ENCODE measurements at regions not wholly inside any gene's neighbourhood (a gene's known extent, or its start where the extent isn't known, plus 50 kb on each side); places are given as distances from the start of the nearest gene placed in this dataset.

- no peak overlapping the region for H3K4me3 ChIP-seq (ENCODE audit: low read depth, low read length)
- H3K27ac ChIP-seq = no peak overlapping the region
- no peak for TF ChIP-seq CTCF (IDR thresholded peaks at IDR 0.05; ENCODE audit: low read depth, low read length, missing control alignments)
- in situ Hi-C loops (cut with HindIII; ENCODE audit: low pct_ligation_motif_present, low sequenced_read_pairs) = no loop called here
- no peaks in the 10 kb centered on the region for H3K36me3 ChIP-seq (replicated peaks)
- DNase-seq = no peak
- H3K27me3 ChIP-seq (replicated peaks) = no peaks in the 10 kb centered on the region
Observed at GRCh38 chr10:118912961-118913600, 116.4 kb upstream of the NANOS1 start.

GRCh38 chr10:118913825-118914224 lies 115.7 kb upstream of the NANOS1 start:
- in situ Hi-C loops (cut with HindIII; ENCODE audit: low pct_ligation_motif_present, low sequenced_read_pairs) = no loop called here
- Histone ChIP-seq H3K27ac (no peak overlapping the region), H3K4me3 (ENCODE audit: low read depth, low read length) (no peak overlapping the region), H3K36me3 (replicated peaks) (no peaks in the 10 kb centered on the region), H3K27me3 (replicated peaks) (no peaks in the 10 kb centered on the region)
- TF ChIP-seq CTCF (IDR thresholded peaks at IDR 0.05; ENCODE audit: low read depth, low read length, missing control alignments) = no peak
- no peak for DNase-seq

GRCh38 chr10:118914629-118915028 lies 114.9 kb upstream of the NANOS1 start:
- no peak for DNase-seq
- no peaks in the 10 kb centered on the region for H3K36me3 ChIP-seq (replicated peaks)
- in situ Hi-C loops (cut with HindIII; ENCODE audit: low pct_ligation_motif_present, low sequenced_read_pairs) = no loop called here
- no peak overlapping the region for H3K27ac ChIP-seq
- no peaks in the 10 kb centered on the region for H3K27me3 ChIP-seq (replicated peaks)
- TF ChIP-seq CTCF (IDR thresholded peaks at IDR 0.05; ENCODE audit: low read depth, low read length, missing control alignments) = no peak
- H3K4me3 ChIP-seq (ENCODE audit: low read depth, low read length) = no peak overlapping the region

- in situ Hi-C loops (cut with HindIII; ENCODE audit: low pct_ligation_motif_present, low sequenced_read_pairs) = no loop called here
- no peak for TF ChIP-seq CTCF (IDR thresholded peaks at IDR 0.05; ENCODE audit: low read depth, low read length, missing control alignments)
- Histone ChIP-seq H3K27me3 (replicated peaks) (no peaks in the 10 kb centered on the region), H3K36me3 (replicated peaks) (no peaks in the 10 kb centered on the region), H3K27ac (no peak overlapping the region), H3K4me3 (ENCODE audit: low read depth, low read length) (no peak overlapping the region)
- no peak for DNase-seq
Observed at GRCh38 chr10:118915161-118915560, 114.4 kb upstream of the NANOS1 start.

- H3K36me3 ChIP-seq (replicated peaks) = no peaks in the 10 kb centered on the region
- H3K4me3 ChIP-seq (ENCODE audit: low read depth, low read length) = no peak overlapping the region
- no peaks in the 10 kb centered on the region for H3K27me3 ChIP-seq (replicated peaks)
- H3K27ac ChIP-seq = no peak overlapping the region
- no peak for TF ChIP-seq CTCF (IDR thresholded peaks at IDR 0.05; ENCODE audit: low read depth, low read length, missing control alignments)
- in situ Hi-C loops (cut with HindIII; ENCODE audit: low pct_ligation_motif_present, low sequenced_read_pairs) = no loop called here
- DNase-seq = no peak
Observed at GRCh38 chr10:118916777-118917176, 112.7 kb upstream of the NANOS1 start.

- TF ChIP-seq CTCF (IDR thresholded peaks at IDR 0.05; ENCODE audit: low read depth, low read length, missing control alignments) = no peak
- no peak for DNase-seq
- no peak overlapping the region for H3K27ac ChIP-seq
- H3K4me3 ChIP-seq (ENCODE audit: low read depth, low read length) = no peak overlapping the region
- H3K27me3 ChIP-seq (replicated peaks) = no peaks in the 10 kb centered on the region
- in situ Hi-C loops (cut with HindIII; ENCODE audit: low pct_ligation_motif_present, low sequenced_read_pairs) = no loop called here
- H3K36me3 ChIP-seq (replicated peaks) = no peaks in the 10 kb centered on the region
Observed at GRCh38 chr10:118917701-118918100, 111.8 kb upstream of the NANOS1 start.
